Liver (tissue), 8 donors: ENCODE measurements at regions not wholly inside any gene's neighbourhood (a gene's known extent, or its start where the extent isn't known, plus 50 kb on each side); places are given as distances from the start of the nearest gene placed in this dataset.
"Not testable (repeated sequence)": the region's sequence is repeated elsewhere in the genome, so short reads cannot be mapped to it uniquely, and the experiment has no call there.

ENCODE experiments used
- DNase-seq: peaks from one replicate; pipeline ENCODE4 v3.0.0-alpha.2; 2017; ENCODE audit warnings: low spot score
- H3K27ac ChIP-seq, 2 donors: one replicate each; pipeline ENCODE4 v1.7.0; 2013; ENCODE audit warnings: inconsistent platforms in 2 of 2, low read length in 2 of 2, control low read depth in 1 of 2, low read depth in 1 of 2, mild to moderate bottlenecking in 1 of 2
- H3K27me3 ChIP-seq, 4 donors: one replicate each; pipeline versions ENCODE4 v1.6.1 to v1.7.0; 2013; ENCODE audit warnings: low read length in 3 of 4, inconsistent platforms in 1 of 4, mild to moderate bottlenecking in 1 of 4, moderate library complexity in 1 of 4; ENCODE audit not compliant: control insufficient read depth in 4 of 4, insufficient read depth in 4 of 4
- H3K36me3 ChIP-seq, 4 donors: one replicate each; pipeline versions ENCODE4 v1.6.1 to v1.7.0; 2013; ENCODE audit warnings: low read length in 3 of 4, mild to moderate bottlenecking in 3 of 4, low read depth in 1 of 4, moderate library complexity in 1 of 4; ENCODE audit not compliant: control insufficient read depth in 4 of 4, insufficient read depth in 3 of 4
- H3K4me1 ChIP-seq, 4 donors: one replicate each; pipeline versions ENCODE4 v1.6.1 to v1.7.0; 2013; ENCODE audit warnings: low read length in 3 of 4, mild to moderate bottlenecking in 3 of 4, moderate library complexity in 1 of 4; ENCODE audit not compliant: control insufficient read depth in 4 of 4, insufficient read depth in 4 of 4
- H3K4me3 ChIP-seq, 3 donors: one replicate each; pipeline versions ENCODE4 v1.6.1 to v1.7.0; 2013; ENCODE audit warnings: low read length in 3 of 3, control low read depth in 1 of 3, low read depth in 1 of 3, mild to moderate bottlenecking in 1 of 3
- H3K9ac ChIP-seq, 2 donors: one replicate each; pipeline ENCODE4 v1.7.0; 2013; ENCODE audit warnings: low read length in 2 of 2, mild to moderate bottlenecking in 2 of 2, moderate library complexity in 2 of 2, control low read depth in 1 of 2, low read depth in 1 of 2
- H3K9me3 ChIP-seq, 4 donors: one replicate each; pipeline versions ENCODE4 v1.6.1 to v1.7.0; 2013; ENCODE audit warnings: low read length in 3 of 4; ENCODE audit not compliant: control insufficient read depth in 4 of 4
- EGR1 ChIP-seq, 2 donors: IDR thresholded peaks; 2 replicates each; pipeline ENCODE4 v1.6.1; 2016 to 2018; ENCODE audit warnings: antibody characterized with exemption in 2 of 2, low read depth in 2 of 2
- FOXA2 ChIP-seq: IDR thresholded peaks from 2 replicates; pipeline ENCODE4 v1.6.1; 2016; ENCODE audit warnings: antibody characterized with exemption
- HNF4A ChIP-seq, 2 donors: conservative IDR thresholded peaks; 2 replicates each; pipeline ENCODE4 v1.6.1; 2016; ENCODE audit warnings: antibody characterized with exemption in 2 of 2, mild to moderate bottlenecking in 2 of 2
- HNF4G ChIP-seq: IDR thresholded peaks from 2 replicates; pipeline ENCODE4 v1.6.1; 2016; ENCODE audit warnings: antibody characterized with exemption
- JUND ChIP-seq, 2 donors: IDR thresholded peaks; 2 replicates each; pipeline ENCODE4 v1.6.1; 2016; ENCODE audit warnings: antibody characterized with exemption in 2 of 2
- RXRA ChIP-seq, 2 donors: IDR thresholded peaks; 2 replicates each; pipeline ENCODE4 v1.6.1; 2017 to 2018; ENCODE audit warnings: antibody characterized with exemption in 2 of 2, mild to moderate bottlenecking in 1 of 2
- SP1 ChIP-seq: IDR thresholded peaks from 2 replicates; pipeline ENCODE4 v1.6.1; 2018; ENCODE audit warnings: antibody characterized with exemption, mild to moderate bottlenecking
- TAF1 ChIP-seq: conservative IDR thresholded peaks from 2 replicates; pipeline ENCODE4 v1.6.1; 2016; ENCODE audit warnings: antibody characterized with exemption, mild to moderate bottlenecking
- WGBS: extraction: QIAGEN DNeasy Blood & Tissue Kit; methylation state at CpG from one replicate; pipeline ENCODE4 v1.1.7; 2013; 5-methylcytosine and 5-hydroxymethylcytosine counted together
- TF ChIP-seq, protein P1 (sequence below): IDR thresholded peaks from 2 replicates; pipeline ENCODE4 v1.6.1; 2016; ENCODE audit warnings: antibody characterized with exemption, mild to moderate bottlenecking
- TF ChIP-seq, protein P2 (sequence below): IDR thresholded peaks from 2 replicates; pipeline ENCODE4 v1.6.1; 2016; ENCODE audit warnings: antibody characterized with exemption
- TF ChIP-seq, protein P3 (sequence below): IDR thresholded peaks from 2 replicates; pipeline ENCODE4 v1.6.1; 2016; ENCODE audit warnings: antibody characterized with exemption
- TF ChIP-seq, protein P4 (sequence below): fragments of 150-350 bp; IDR thresholded peaks from 2 replicates; pipeline ENCODE4 v1.5.1; 2017; ENCODE audit warnings: improper control_type of control experiment, low read depth, low read length; ENCODE audit not compliant: missing input control
- donor health status: healthy.
- donor health status: healthy.
- donor health status: healthy.
- donor health status: healthy.
- donor health status: healthy.

DNA sequence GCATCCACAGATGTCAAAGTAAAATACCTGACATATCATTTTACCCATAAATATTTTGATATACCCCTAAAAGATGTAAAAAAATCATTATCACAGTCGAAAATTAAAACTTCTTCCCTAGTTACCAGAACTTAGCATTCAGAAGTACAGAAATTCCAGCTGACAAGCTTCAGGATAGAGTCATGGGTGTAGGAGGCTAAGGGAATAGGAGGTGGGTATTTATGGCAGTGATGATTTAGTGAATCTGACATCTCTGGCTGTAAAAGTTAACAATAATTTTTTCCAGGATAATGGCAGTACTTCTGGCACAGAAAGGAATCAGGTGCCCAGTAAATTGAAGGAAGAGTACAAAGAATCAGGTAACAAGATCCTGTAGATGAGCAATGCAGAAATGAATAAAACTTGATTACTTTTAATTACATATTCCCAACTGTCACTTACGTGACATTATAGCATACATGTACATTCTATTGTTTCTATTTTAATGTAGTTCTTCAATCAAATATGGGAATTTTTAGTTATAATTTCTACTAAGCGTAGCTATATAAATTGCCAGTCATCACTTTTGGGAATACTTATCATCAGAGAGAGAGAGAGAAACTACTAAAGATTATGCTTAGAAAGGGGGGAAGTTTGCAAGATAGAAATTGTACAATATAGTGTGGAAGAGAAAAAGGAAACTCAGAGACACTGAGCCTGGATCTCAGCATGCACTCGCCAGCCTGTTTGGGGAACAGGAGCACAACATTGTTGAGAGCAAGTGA is 143.4 kb downstream of the TMEM144 start:
- Histone ChIP-seq H3K4me3 (no peak overlapping the region), H3K9ac (no peak overlapping the region), H3K4me1 (no peaks in the 10 kb centered on the region), H3K27ac (no peak overlapping the region), H3K36me3 (no peaks in the 10 kb centered on the region), H3K9me3 (no peaks in the 10 kb centered on the region), H3K27me3 (no peaks in the 10 kb centered on the region)
- WGBS: 75% methylated on average over 4 of the region's 4 CpGs
- no peak for DNase-seq
- TF ChIP-seq TAF1 (no peak), JUND (IDR thresholded peaks at IDR 0.05) (no peak), FOXA2 (no peak)
- TF ChIP-seq, protein P1, sequence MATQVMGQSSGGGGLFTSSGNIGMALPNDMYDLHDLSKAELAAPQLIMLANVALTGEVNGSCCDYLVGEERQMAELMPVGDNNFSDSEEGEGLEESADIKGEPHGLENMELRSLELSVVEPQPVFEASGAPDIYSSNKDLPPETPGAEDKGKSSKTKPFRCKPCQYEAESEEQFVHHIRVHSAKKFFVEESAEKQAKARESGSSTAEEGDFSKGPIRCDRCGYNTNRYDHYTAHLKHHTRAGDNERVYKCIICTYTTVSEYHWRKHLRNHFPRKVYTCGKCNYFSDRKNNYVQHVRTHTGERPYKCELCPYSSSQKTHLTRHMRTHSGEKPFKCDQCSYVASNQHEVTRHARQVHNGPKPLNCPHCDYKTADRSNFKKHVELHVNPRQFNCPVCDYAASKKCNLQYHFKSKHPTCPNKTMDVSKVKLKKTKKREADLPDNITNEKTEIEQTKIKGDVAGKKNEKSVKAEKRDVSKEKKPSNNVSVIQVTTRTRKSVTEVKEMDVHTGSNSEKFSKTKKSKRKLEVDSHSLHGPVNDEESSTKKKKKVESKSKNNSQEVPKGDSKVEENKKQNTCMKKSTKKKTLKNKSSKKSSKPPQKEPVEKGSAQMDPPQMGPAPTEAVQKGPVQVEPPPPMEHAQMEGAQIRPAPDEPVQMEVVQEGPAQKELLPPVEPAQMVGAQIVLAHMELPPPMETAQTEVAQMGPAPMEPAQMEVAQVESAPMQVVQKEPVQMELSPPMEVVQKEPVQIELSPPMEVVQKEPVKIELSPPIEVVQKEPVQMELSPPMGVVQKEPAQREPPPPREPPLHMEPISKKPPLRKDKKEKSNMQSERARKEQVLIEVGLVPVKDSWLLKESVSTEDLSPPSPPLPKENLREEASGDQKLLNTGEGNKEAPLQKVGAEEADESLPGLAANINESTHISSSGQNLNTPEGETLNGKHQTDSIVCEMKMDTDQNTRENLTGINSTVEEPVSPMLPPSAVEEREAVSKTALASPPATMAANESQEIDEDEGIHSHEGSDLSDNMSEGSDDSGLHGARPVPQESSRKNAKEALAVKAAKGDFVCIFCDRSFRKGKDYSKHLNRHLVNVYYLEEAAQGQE: no peak
- TF ChIP-seq, protein P2, sequence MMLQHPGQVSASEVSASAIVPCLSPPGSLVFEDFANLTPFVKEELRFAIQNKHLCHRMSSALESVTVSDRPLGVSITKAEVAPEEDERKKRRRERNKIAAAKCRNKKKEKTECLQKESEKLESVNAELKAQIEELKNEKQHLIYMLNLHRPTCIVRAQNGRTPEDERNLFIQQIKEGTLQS: no peak

DNA sequence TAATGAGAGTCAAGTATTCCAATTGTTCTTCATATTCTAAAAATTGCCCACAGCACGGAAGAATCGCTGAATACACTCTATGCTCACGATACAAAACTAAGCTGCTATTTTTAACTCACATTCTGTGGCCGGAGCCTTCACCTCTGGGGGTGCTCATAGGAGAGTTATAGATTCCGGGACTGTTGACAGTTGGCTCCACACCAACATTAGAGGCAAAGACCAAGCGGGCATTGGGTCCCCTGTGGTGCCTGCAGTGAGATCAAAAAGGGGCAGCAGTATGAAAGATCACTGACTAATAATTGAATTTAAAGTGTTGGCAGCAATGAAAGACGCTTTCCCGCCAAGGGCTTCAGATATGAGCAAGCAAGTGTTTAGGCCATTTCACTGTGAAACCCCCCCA is 146.0 kb downstream of the TMEM144 start:
- DNase-seq: no peak

DNA sequence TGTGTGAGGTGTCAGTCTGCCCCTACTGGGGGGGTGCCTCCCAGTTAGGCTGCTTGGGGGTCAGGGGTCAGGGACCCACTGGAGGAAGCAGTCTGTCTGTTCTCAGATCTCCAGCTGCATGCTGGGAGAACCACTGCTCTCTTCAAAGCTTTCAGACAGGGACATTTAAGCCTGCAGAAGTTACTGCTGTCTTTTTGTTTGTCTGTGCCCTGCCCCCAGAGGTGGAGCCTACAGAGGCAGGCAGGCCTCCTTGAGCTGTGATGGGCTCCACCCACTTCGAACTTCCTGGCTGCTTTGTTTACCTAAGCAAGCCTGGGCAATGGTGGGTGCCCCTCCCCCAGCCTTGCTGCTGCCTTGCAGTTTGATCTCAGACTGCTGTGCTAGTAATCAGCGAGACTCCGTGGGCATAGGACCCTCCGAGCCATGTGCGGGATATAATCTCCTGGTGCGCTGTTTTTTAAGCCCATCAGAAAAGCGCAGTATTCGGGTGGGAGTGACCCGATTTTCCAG is 153.7 kb upstream of the RXFP1 start:
- WGBS: 90% methylated on average over 9 of the region's 9 CpGs

More for the DNA sequence above, 146.0 kb downstream of the TMEM144 start:
- H3K4me1 ChIP-seq: no peaks in the 10 kb centered on the region
- no peak overlapping the region for H3K9ac ChIP-seq
- H3K4me3 ChIP-seq: no peak overlapping the region
- H3K27ac ChIP-seq: no peak overlapping the region
- H3K36me3 ChIP-seq: no peaks in the 10 kb centered on the region
- no peaks in the 10 kb centered on the region for H3K9me3 ChIP-seq
- TF ChIP-seq, protein P2: no peak
- TF ChIP-seq HNF4G (no peak), JUND (IDR thresholded peaks at IDR 0.05) (no peak), EGR1 (IDR thresholded peaks at IDR 0.05; ENCODE audit: low read depth in 2 of 2) (no peak), HNF4A (conservative IDR thresholded peaks at IDR 0.05) (no peak), SP1 (no peak), RXRA (IDR thresholded peaks at IDR 0.05) (no peak)
- TF ChIP-seq, protein P3, sequence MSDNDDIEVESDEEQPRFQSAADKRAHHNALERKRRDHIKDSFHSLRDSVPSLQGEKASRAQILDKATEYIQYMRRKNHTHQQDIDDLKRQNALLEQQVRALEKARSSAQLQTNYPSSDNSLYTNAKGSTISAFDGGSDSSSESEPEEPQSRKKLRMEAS: no peak
- TF ChIP-seq, protein P4, sequence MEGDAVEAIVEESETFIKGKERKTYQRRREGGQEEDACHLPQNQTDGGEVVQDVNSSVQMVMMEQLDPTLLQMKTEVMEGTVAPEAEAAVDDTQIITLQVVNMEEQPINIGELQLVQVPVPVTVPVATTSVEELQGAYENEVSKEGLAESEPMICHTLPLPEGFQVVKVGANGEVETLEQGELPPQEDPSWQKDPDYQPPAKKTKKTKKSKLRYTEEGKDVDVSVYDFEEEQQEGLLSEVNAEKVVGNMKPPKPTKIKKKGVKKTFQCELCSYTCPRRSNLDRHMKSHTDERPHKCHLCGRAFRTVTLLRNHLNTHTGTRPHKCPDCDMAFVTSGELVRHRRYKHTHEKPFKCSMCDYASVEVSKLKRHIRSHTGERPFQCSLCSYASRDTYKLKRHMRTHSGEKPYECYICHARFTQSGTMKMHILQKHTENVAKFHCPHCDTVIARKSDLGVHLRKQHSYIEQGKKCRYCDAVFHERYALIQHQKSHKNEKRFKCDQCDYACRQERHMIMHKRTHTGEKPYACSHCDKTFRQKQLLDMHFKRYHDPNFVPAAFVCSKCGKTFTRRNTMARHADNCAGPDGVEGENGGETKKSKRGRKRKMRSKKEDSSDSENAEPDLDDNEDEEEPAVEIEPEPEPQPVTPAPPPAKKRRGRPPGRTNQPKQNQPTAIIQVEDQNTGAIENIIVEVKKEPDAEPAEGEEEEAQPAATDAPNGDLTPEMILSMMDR: no peak
- no peaks in the 10 kb centered on the region for H3K27me3 ChIP-seq
- WGBS: 74% methylated on average over 8 of the region's 8 CpGs

More for the DNA sequence above, 153.7 kb upstream of the RXFP1 start:
- not testable (repeated sequence) for H3K4me3 ChIP-seq, H3K36me3 ChIP-seq, H3K9me3 ChIP-seq, H3K9ac ChIP-seq, H3K4me1 ChIP-seq, H3K27me3 ChIP-seq, DNase-seq, H3K27ac ChIP-seq
